ENCODE measurements at regions not wholly inside any gene's neighbourhood (a gene's known extent, or its start where the extent isn't known, plus 50 kb on each side); places are given as distances from the start of the nearest gene placed in this dataset.

DNA sequence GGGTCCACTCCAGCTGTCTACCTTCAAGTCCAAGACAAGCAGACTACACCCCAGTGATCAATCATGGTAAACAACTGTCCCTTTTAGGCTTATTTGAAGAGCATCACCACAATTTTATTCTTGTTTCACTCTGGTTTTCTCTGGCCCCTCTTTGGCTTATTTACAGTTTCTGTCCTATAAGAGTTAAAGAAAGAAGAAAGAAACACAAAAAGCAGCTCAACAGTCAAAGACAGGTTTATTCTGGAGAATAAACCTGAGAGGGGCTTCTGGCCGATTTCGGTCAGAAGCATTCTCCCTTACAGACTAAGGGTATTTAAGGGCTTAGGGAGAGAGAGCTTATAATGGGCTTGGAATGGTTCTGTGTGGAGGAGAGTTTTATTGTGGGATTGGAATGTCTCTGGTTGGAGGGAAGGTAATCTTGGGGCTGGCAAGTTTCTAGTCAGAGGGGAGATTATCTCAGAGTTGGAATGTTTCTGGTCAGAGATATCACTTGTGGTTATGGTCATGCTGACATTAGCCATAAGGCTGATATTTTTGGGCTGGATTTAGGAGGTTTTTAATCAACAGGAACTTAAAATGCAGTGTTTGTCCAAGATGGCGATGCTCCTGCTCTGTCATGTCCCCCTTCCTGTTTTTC lies 161.0 kb downstream of the URB2 start:
- H3K27ac ChIP-seq = no peak overlapping the region

DNA sequence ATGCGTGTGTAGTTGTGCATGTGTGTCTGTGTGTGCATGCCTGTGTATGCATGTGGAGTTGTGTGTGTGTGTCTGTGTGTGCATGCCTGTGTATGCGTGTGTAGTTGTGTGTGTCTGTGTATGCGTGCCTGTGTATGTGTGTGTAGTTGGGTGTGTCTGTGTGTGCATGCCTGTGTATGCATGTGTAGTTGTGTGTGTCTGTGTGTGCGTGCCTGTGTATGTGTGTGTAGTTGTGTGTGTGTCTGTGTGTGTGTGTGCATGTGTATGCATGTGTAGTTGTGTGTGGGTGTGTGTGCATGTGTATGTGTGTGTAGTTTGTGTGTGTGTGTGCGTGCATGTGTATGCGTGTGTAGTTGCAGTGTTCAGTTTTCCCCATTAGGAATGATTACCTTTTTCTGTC lies 162.0 kb downstream of the URB2 start:
- H3K27ac ChIP-seq = no peak overlapping the region
- TF ChIP-seq, protein P1, sequence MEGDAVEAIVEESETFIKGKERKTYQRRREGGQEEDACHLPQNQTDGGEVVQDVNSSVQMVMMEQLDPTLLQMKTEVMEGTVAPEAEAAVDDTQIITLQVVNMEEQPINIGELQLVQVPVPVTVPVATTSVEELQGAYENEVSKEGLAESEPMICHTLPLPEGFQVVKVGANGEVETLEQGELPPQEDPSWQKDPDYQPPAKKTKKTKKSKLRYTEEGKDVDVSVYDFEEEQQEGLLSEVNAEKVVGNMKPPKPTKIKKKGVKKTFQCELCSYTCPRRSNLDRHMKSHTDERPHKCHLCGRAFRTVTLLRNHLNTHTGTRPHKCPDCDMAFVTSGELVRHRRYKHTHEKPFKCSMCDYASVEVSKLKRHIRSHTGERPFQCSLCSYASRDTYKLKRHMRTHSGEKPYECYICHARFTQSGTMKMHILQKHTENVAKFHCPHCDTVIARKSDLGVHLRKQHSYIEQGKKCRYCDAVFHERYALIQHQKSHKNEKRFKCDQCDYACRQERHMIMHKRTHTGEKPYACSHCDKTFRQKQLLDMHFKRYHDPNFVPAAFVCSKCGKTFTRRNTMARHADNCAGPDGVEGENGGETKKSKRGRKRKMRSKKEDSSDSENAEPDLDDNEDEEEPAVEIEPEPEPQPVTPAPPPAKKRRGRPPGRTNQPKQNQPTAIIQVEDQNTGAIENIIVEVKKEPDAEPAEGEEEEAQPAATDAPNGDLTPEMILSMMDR (conservative IDR thresholded peaks at IDR 0.05) = no peak

More for the DNA sequence above, 161.0 kb downstream of the URB2 start:
- TF ChIP-seq, protein P1 (conservative IDR thresholded peaks at IDR 0.05) = no peak

DNA sequence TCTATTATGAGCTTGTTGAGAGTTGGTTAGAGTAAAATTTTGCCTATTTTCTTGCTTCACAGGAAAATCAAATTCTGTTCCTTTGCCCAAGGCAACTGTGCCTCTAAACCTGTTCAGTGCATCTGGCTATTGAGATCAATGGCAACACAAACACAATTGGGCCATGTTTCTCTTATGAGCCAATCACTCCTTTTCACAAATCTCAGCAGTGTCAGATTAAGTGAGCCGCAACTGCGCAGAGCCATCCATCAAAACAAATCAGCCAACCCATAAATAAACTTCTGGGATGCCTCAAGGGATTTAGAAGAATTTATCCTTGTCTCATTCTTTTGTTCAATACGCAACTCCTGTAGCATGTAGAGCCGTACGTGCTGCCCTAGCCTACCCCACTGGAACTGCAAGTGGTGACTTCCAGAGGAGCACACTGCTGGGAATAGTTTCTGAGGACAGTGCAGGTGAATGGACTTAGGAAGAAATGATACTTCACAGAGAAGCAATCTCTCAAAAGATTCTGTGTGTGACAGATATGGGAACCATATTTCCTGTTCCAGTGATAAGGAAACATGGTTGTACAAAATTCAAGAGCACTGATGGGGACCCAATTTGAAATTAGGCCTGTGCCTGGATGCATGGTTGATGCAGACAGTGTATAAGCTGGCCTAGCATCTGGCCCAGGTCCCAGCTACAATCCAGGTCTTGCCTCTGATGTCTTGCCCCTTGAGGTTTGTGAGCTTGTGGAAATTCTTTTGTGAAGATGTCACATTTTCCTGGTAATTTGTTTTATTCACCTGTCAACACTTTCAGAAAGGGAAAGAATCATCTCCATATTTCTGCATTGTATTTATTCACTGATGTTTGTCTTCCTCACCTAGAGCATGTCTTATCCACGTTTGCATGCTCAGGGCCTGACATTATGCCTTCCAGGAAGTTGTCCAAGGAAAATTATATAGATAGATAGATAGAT lies 166.2 kb downstream of the URB2 start:
- H3K27ac ChIP-seq = no peak overlapping the region
- TF ChIP-seq, protein P1 (conservative IDR thresholded peaks at IDR 0.05) = no peak

DNA sequence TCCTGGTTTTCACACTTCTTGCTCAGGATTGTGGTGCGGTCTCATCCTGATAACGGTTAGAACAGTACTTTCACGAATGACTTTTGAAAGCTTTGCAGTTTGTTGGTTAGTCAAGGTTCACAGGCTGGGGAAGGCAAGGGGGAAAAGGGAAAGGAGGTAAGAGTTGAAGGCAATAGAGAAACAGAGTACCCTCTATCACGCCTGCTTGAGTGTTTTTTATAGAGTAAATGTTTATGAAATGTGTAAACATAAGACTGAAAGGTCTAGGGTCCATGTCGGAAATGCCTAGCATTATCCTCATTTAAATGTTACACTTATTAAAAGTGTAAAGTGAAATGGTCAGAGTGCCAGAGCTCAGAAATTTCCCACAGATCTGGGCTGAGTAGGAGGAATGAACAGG lies 167.4 kb downstream of the URB2 start:
- TF ChIP-seq, protein P1 (conservative IDR thresholded peaks at IDR 0.05) = no peak
- H3K27ac ChIP-seq = no peak overlapping the region

DNA sequence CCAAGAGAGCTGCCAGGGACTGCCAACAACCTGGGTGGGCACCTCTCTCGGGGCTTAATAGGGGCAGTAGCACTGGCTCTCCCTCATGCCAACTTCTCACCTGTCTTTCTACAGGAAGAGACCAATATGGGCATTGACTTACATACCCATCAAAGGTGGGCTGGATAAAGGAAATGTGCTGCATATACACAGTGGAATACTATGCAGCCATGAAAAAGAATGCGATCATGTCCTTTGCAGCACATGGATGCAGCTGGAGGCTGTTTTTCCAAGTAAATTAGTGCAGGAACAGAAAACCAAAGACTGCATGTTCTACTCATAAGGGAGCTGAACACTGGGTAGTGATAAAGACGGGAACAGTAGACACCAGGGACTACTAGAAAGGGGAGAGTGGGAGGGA lies 172.5 kb downstream of the URB2 start:
- TF ChIP-seq, protein P1 (conservative IDR thresholded peaks at IDR 0.05) = no peak
- H3K27ac ChIP-seq = no peak overlapping the region

DNA sequence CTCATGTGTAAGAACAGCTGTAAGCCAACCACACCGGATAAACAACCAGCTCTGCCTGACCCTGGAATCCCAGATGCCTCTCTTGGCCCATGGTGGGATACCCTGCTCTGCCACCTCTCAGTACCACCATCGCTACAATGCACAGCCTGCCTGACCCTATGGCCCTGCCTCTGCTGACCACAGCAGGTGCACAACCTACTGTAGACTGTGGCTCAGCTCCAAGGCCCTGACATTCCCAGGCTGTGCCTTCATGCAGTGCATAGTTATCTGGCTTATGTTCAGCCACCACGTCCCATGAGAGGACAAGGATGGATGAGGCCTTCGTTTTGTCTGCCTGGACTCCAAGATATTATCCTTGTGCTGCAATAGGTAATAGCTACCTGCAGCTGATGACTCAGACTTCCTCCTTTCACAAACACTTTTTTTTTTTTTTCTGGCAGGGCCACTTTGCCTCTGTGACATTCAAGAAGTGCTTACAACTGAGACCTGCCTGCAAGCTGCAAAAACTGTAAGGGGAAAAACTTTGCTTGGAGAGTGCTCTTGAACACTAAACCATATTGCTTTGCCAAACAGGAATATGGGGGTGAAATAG lies 177.7 kb downstream of the URB2 start:
- H3K27ac ChIP-seq = no peak overlapping the region
- TF ChIP-seq, protein P1 (conservative IDR thresholded peaks at IDR 0.05) = no peak

DNA sequence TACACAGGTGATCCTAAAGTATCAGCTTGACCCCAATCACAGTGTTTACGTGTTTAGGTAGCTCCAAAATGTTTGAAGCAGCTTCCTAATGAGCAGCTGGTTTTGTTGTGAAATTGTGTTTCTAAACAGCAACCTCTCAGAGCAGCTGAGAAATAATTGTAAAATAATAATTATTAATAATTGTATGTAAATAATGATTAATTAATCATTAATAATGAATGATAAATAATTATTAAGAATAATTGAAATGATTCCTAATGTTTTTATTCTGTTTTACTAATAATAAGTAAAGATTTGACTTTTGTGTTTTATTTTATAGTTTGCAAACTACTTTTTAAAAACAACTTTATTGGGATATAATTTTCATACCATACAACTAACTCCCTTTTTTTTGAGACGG lies 182.2 kb downstream of the URB2 start:
- no peak overlapping the region for H3K27ac ChIP-seq
- TF ChIP-seq, protein P1 (conservative IDR thresholded peaks at IDR 0.05) = no peak

Data from VCaP (cell line).